SK-N-SH (cell line): ENCODE measurements at regions not wholly inside any gene's neighbourhood (a gene's known extent, or its start where the extent isn't known, plus 50 kb on each side); places are given as distances from the start of the nearest gene placed in this dataset.

Experiments
- CTCF ChIP-seq: fragments of 200-600 bp; sonication (generic); IDR thresholded peaks from 2 replicates; pipeline ENCODE4 v1.6.1; 2017; ENCODE audit warnings: antibody characterized with exemption, mild to moderate bottlenecking, moderate library complexity
- EP300 ChIP-seq, 2 experiments: IDR thresholded peaks; 2 replicates each; pipeline versions ENCODE4 v1.4.0 to v1.6.1; 2012; ENCODE audit warnings: borderline replicate concordance in 1 of 2, low read depth in 1 of 2, low read length in 1 of 2
- EZH2phosphoT487 ChIP-seq: fragments of 200-600 bp; sonication (generic); IDR thresholded peaks from 2 replicates; pipeline ENCODE4 v1.6.1; 2017; ENCODE audit warnings: low read depth, mixed run types, mild to moderate bottlenecking, antibody characterized with exemption, moderate library complexity, borderline replicate concordance
- FOSL2 ChIP-seq: IDR thresholded peaks from 2 replicates; pipeline ENCODE4 v1.4.0; 2012; ENCODE audit warnings: low read depth, mild to moderate bottlenecking, moderate library complexity, borderline replicate concordance
- GABPA ChIP-seq: IDR thresholded peaks from 2 replicates; pipeline ENCODE4 v1.4.0; 2012; ENCODE audit warnings: low read depth, mild to moderate bottlenecking
- RXRA ChIP-seq: IDR thresholded peaks from 2 replicates; pipeline ENCODE4 v1.4.0; 2012; ENCODE audit warnings: low read depth, mild to moderate bottlenecking, borderline replicate concordance
- SMC3 ChIP-seq: IDR thresholded peaks from 2 replicates; pipeline ENCODE4 v1.6.1; 2012; ENCODE audit warnings: low read depth, low read length, improper control_type of control experiment
- TEAD4 ChIP-seq: IDR thresholded peaks from 2 replicates; pipeline ENCODE4 v1.4.0; 2012; ENCODE audit warnings: mild to moderate bottlenecking, borderline replicate concordance; ENCODE audit not compliant: insufficient read depth

GRCh38 chr3:152638707-152639450 lies 196.1 kb upstream of the P2RY1 start:
- no peak for TF ChIP-seq FOSL2
- TF ChIP-seq CTCF: no peak
- no peak for TF ChIP-seq TEAD4
- TF ChIP-seq GABPA: no peak
- TF ChIP-seq SMC3: no peak
- TF ChIP-seq EZH2phosphoT487: no peak
- no peak for TF ChIP-seq EP300 (IDR thresholded peaks at IDR 0.05; ENCODE audit: borderline replicate concordance in 1 of 2, low read depth in 1 of 2, low read length in 1 of 2)
- TF ChIP-seq RXRA: no peak
